Astrocyte (in vitro differentiated cells and primary cell): ENCODE measurements at regions not wholly inside any gene's neighbourhood (a gene's known extent, or its start where the extent isn't known, plus 50 kb on each side); places are given as distances from the start of the nearest gene placed in this dataset.

Source experiments
- DNase-seq: peaks from one replicate; pipeline ENCODE4 v3.0.0-alpha.2; 2010; ENCODE audit warnings: low read depth
- FAIRE-seq: peaks from 2 replicates; lab custom pipeline; 2011; peaks lifted over from hg19 to GRCh38; lab: Jason Lieb, UNC
- H2AFZ ChIP-seq: 2 replicates; pipeline ENCODE4 v1.6.0; 2012; ENCODE audit warnings: low read depth, low read length, inconsistent platforms
- H3K27ac ChIP-seq: 2 replicates; pipeline ENCODE4 v1.5.1; 2011; ENCODE audit warnings: low read depth, low read length, inconsistent platforms
- H3K27me3 ChIP-seq: 2 replicates; pipeline ENCODE4 v1.6.0; 2011; ENCODE audit warnings: low read length, inconsistent platforms; ENCODE audit not compliant: insufficient read depth
- H3K36me3 ChIP-seq: 2 replicates; pipeline ENCODE4 v1.5.1; 2011; ENCODE audit warnings: low read length, inconsistent platforms; ENCODE audit not compliant: insufficient read depth
- H3K4me1 ChIP-seq: 2 replicates; pipeline ENCODE4 v1.5.1; 2011; ENCODE audit warnings: low read length, inconsistent platforms; ENCODE audit not compliant: insufficient read depth
- H3K4me2 ChIP-seq: 2 replicates; pipeline ENCODE4 v1.6.0; 2012; ENCODE audit warnings: low read length, inconsistent platforms
- H3K4me3 ChIP-seq: 2 replicates; pipeline ENCODE4 v1.5.1; 2011; ENCODE audit warnings: low read depth, mild to moderate bottlenecking, low read length, inconsistent platforms; ENCODE audit not compliant: insufficient read depth
- H3K79me2 ChIP-seq: 2 replicates; pipeline ENCODE4 v1.6.0; 2012; ENCODE audit warnings: mild to moderate bottlenecking, low read length, inconsistent platforms; ENCODE audit not compliant: insufficient read depth
- H3K9ac ChIP-seq: 2 replicates; pipeline ENCODE4 v1.6.0; 2012; ENCODE audit warnings: mild to moderate bottlenecking, low read length, inconsistent platforms
- H3K9me3 ChIP-seq: 2 replicates; pipeline ENCODE4 v1.5.1; 2012; ENCODE audit warnings: low read depth, mild to moderate bottlenecking, low read length, inconsistent platforms; ENCODE audit not compliant: insufficient read depth
- H4K20me1 ChIP-seq: 2 replicates; pipeline ENCODE4 v1.6.0; 2012; ENCODE audit warnings: low read length, inconsistent platforms; ENCODE audit not compliant: insufficient read depth
- H3K27ac Mint-ChIP-seq: one replicate; pipeline ENCODE4 v1.8.0; 2021; ENCODE audit warnings: mild to moderate bottlenecking, mixed read lengths; ENCODE audit not compliant: unreplicated experiment
- H3K27me3 Mint-ChIP-seq: one replicate; pipeline ENCODE4 v1.8.0; 2021; ENCODE audit warnings: low read depth, mixed read lengths; ENCODE audit not compliant: unreplicated experiment
- H3K36me3 Mint-ChIP-seq: one replicate; pipeline ENCODE4 v1.8.0; 2021; ENCODE audit warnings: low read depth, mixed read lengths; ENCODE audit not compliant: unreplicated experiment
- H3K4me1 Mint-ChIP-seq: one replicate; pipeline ENCODE4 v1.8.0; 2021; ENCODE audit warnings: low read depth, mixed read lengths; ENCODE audit not compliant: unreplicated experiment
- H3K4me3 Mint-ChIP-seq: one replicate; pipeline ENCODE4 v1.8.0; 2021; ENCODE audit warnings: mild to moderate bottlenecking, moderate library complexity, mixed read lengths; ENCODE audit not compliant: unreplicated experiment
- H3K9me3 Mint-ChIP-seq: one replicate; pipeline ENCODE4 v1.8.0; 2021; ENCODE audit warnings: mild to moderate bottlenecking, mixed read lengths; ENCODE audit not compliant: unreplicated experiment
- CTCF ChIP-seq: IDR thresholded peaks from 2 replicates; pipeline ENCODE4 v1.5.1; 2011; ENCODE audit warnings: low read depth, mild to moderate bottlenecking, inconsistent platforms, low read length, moderate library complexity; ENCODE audit not compliant: insufficient read depth
- EZH2 ChIP-seq: IDR thresholded peaks from 2 replicates; pipeline ENCODE4 v1.6.1; 2012; ENCODE audit warnings: mild to moderate bottlenecking, low read length, inconsistent platforms; ENCODE audit not compliant: insufficient read depth

GRCh38 chr4:33696041-33696440 is 2548.3 kb downstream of the ARAP2 start:
- H3K4me1 ChIP-seq, result no peaks in the 10 kb centered on the region
- Mint-ChIP-seq H3K27ac (no peak overlapping the region), H3K4me1 (peaks cover 5% of the 10 kb centered on the region), H3K27me3 (no peaks in the 10 kb centered on the region), H3K36me3 (peaks cover 3% of the 10 kb centered on the region), H3K4me3 (no peak overlapping the region), H3K9me3 (peaks cover 5% of the 10 kb centered on the region)
- H3K27me3 ChIP-seq, result no peaks in the 10 kb centered on the region
- no peak for DNase-seq
- H3K79me2 ChIP-seq, result no peaks in the 10 kb centered on the region
- no peaks in the 10 kb centered on the region for H3K36me3 ChIP-seq
- H3K27ac ChIP-seq, result no peak overlapping the region
- FAIRE-seq, result no peak
- no peak overlapping the region for H3K9ac ChIP-seq
- no peak for TF ChIP-seq EZH2
- TF ChIP-seq CTCF, result no peak
- H3K4me3 ChIP-seq, result no peak overlapping the region
- no peaks in the 10 kb centered on the region for H3K9me3 ChIP-seq
- H4K20me1 ChIP-seq, result no peaks in the 10 kb centered on the region
- H2AFZ ChIP-seq, result no peak overlapping the region
- H3K4me2 ChIP-seq, result no peak overlapping the region

GRCh38 chr4:33696586-33696985 is 2547.7 kb downstream of the ARAP2 start:
- H3K36me3 ChIP-seq, result no peaks in the 10 kb centered on the region
- FAIRE-seq (no peak), DNase-seq (no peak)
- no peaks in the 10 kb centered on the region for H4K20me1 ChIP-seq
- Mint-ChIP-seq H3K36me3 (peaks cover 3% of the 10 kb centered on the region), H3K27ac (no peak overlapping the region), H3K4me1 (peaks cover 5% of the 10 kb centered on the region), H3K27me3 (no peaks in the 10 kb centered on the region), H3K4me3 (no peak overlapping the region), H3K9me3 (peaks cover 5% of the 10 kb centered on the region)
- H2AFZ ChIP-seq, result no peak overlapping the region
- H3K27ac ChIP-seq, result no peak overlapping the region
- H3K4me3 ChIP-seq, result no peak overlapping the region
- no peaks in the 10 kb centered on the region for H3K79me2 ChIP-seq
- H3K4me1 ChIP-seq, result no peaks in the 10 kb centered on the region
- H3K9me3 ChIP-seq, result no peaks in the 10 kb centered on the region
- no peak overlapping the region for H3K9ac ChIP-seq
- no peaks in the 10 kb centered on the region for H3K27me3 ChIP-seq
- no peak overlapping the region for H3K4me2 ChIP-seq
- TF ChIP-seq EZH2 (no peak), CTCF (no peak)

- H3K4me1 ChIP-seq, result no peaks in the 10 kb centered on the region
- no peaks in the 10 kb centered on the region for H3K79me2 ChIP-seq
- no peak overlapping the region for H3K4me3 ChIP-seq
- H3K4me2 ChIP-seq, result no peak overlapping the region
- no peak overlapping the region for H3K9ac ChIP-seq
- Mint-ChIP-seq H3K4me1 (peaks cover 5% of the 10 kb centered on the region), H3K36me3 (no peaks in the 10 kb centered on the region), H3K27me3 (no peaks in the 10 kb centered on the region), H3K4me3 (no peak overlapping the region), H3K9me3 (peaks cover 15% of the 10 kb centered on the region), H3K27ac (no peak overlapping the region)
- H3K27ac ChIP-seq, result peak overlapping the region; percentile 16
- TF ChIP-seq CTCF (no peak), EZH2 (no peak)
- peaks cover 8% of the 10 kb centered on the region for H3K9me3 ChIP-seq
- no peak overlapping the region for H2AFZ ChIP-seq
- no peaks in the 10 kb centered on the region for H3K27me3 ChIP-seq
- H3K36me3 ChIP-seq, result no peaks in the 10 kb centered on the region
- FAIRE-seq, result no peak
- H4K20me1 ChIP-seq, result no peaks in the 10 kb centered on the region
- DNase-seq, result peak; percentile 79
Observed at GRCh38 chr4:33709247-33709646, 2535.1 kb downstream of the ARAP2 start.
